ENCODE measurements at regions not wholly inside any gene's neighbourhood (a gene's known extent, or its start where the extent isn't known, plus 50 kb on each side); places are given as distances from the start of the nearest gene placed in this dataset.

- H3K4me3 ChIP-seq (ENCODE audit: low read length): no peak overlapping the region
- TF ChIP-seq CTCF (IDR thresholded peaks at IDR 0.05; ENCODE audit: insufficient read depth, low read depth, low read length, missing control alignments): no peak
- peak; percentile 31 for DNase-seq (ENCODE audit: low read depth)
Observed at GRCh38 chr4:24330172-24330571, 254.2 kb downstream of the DHX15 start.

- DNase-seq (ENCODE audit: low read depth): no peak
- TF ChIP-seq CTCF (IDR thresholded peaks at IDR 0.05; ENCODE audit: insufficient read depth, low read depth, low read length, missing control alignments): no peak
- no peak overlapping the region for H3K4me3 ChIP-seq (ENCODE audit: low read length)
Observed at GRCh38 chr4:24328711-24329110, 255.6 kb downstream of the DHX15 start.

- no peak for DNase-seq (ENCODE audit: low read depth)
- no peak overlapping the region for H3K4me3 ChIP-seq (ENCODE audit: low read length)
- no peak for TF ChIP-seq CTCF (IDR thresholded peaks at IDR 0.05; ENCODE audit: insufficient read depth, low read depth, low read length, missing control alignments)
Observed at GRCh38 chr4:24328310-24328709, 256.0 kb downstream of the DHX15 start.

- no peak overlapping the region for H3K4me3 ChIP-seq (ENCODE audit: low read length)
- no peak for TF ChIP-seq CTCF (IDR thresholded peaks at IDR 0.05; ENCODE audit: insufficient read depth, low read depth, low read length, missing control alignments)
- DNase-seq (ENCODE audit: low read depth): peak; percentile 29
Observed at GRCh38 chr4:24322995-24323394, 261.4 kb downstream of the DHX15 start.

- TF ChIP-seq CTCF (IDR thresholded peaks at IDR 0.05; ENCODE audit: insufficient read depth, low read depth, low read length, missing control alignments): no peak
- H3K4me3 ChIP-seq (ENCODE audit: low read length): no peak overlapping the region
- peak; percentile 6 for DNase-seq (ENCODE audit: low read depth)
Observed at GRCh38 chr4:24322511-24322910, 261.8 kb downstream of the DHX15 start.

GRCh38 chr4:24321616-24322015 is 262.7 kb downstream of the DHX15 start:
- no peak for TF ChIP-seq CTCF (IDR thresholded peaks at IDR 0.05; ENCODE audit: insufficient read depth, low read depth, low read length, missing control alignments)
- peak; percentile 9 for DNase-seq (ENCODE audit: low read depth)
- H3K4me3 ChIP-seq (ENCODE audit: low read length): no peak overlapping the region

- no peak for TF ChIP-seq CTCF (IDR thresholded peaks at IDR 0.05; ENCODE audit: insufficient read depth, low read depth, low read length, missing control alignments)
- H3K4me3 ChIP-seq (ENCODE audit: low read length): no peak overlapping the region
- peak; percentile 83 for DNase-seq (ENCODE audit: low read depth)
Observed at GRCh38 chr4:24321131-24321530, 263.2 kb downstream of the DHX15 start.
